Gastrocnemius medialis (tissue), 4 donors: ENCODE measurements at regions not wholly inside any gene's neighbourhood (a gene's known extent, or its start where the extent isn't known, plus 50 kb on each side); places are given as distances from the start of the nearest gene placed in this dataset.

ENCODE experiments used
- ATAC-seq, 2 donors: fragments of 150-250 bp; one replicate each; pipeline ENCODE4 v1.9.1; 2016
- DNase-seq, 2 donors: peaks; one replicate each; pipeline ENCODE4 v3.0.0-alpha.2; 2019
- H3K27ac ChIP-seq, 4 donors: fragments of 200-600 bp; sonication (generic); 1 replicate in 1 of 4; 2 replicates in 3 of 4; pipeline ENCODE4 v1.5.1; 2016 to 2018; ENCODE audit warnings: mild to moderate bottlenecking in 2 of 4, moderate library complexity in 1 of 4
- H3K27me3 ChIP-seq, 3 donors: fragments of 200-600 bp; sonication (generic) in 2 of 3; 1 replicate in 1 of 3; 2 replicates in 2 of 3; pipeline versions ENCODE4 v1.5.1 to v1.6.0; 2016 to 2019; ENCODE audit warnings: mild to moderate bottlenecking in 1 of 3, moderate library complexity in 1 of 3
- H3K36me3 ChIP-seq, 2 donors: fragments of 200-600 bp; sonication (generic) in 1 of 2; one replicate each; pipeline ENCODE4 v1.5.1; 2017 to 2018
- H3K4me1 ChIP-seq, 2 donors: fragments of 200-600 bp; sonication (generic) in 1 of 2; one replicate each; pipeline ENCODE4 v1.5.1; 2016 to 2017; ENCODE audit warnings: mild to moderate bottlenecking in 2 of 2
- H3K4me3 ChIP-seq, 4 donors: fragments of 200-600 bp; sonication (generic) in 3 of 4; 1 replicate in 1 of 4; 2 replicates in 3 of 4; pipeline ENCODE4 v1.5.1; 2016 to 2019; ENCODE audit warnings: mild to moderate bottlenecking in 2 of 4
- H3K9me3 ChIP-seq, 3 donors: fragments of 200-600 bp; sonication (generic) in 2 of 3; 1 replicate in 1 of 3; 2 replicates in 2 of 3; pipeline ENCODE4 v1.5.1; 2016 to 2019
- POLR2A ChIP-seq, 2 donors: fragments of 450-650 bp; IDR thresholded peaks; one replicate each; pipeline ENCODE4 v1.6.1; 2017; ENCODE audit warnings: antibody characterized with exemption in 2 of 2, mild to moderate bottlenecking in 2 of 2, moderate library complexity in 2 of 2
- in situ Hi-C, 4 donors: fragments of 200-750 bp; cut with MboI; loops; one replicate each; pipeline versions ENCODE4 v1.15.0 to v1.8.0; 2017; ENCODE audit warnings: low sequenced_read_pairs in 4 of 4
- intact Hi-C: fragments of 100-400 bp; cut with DNase I; formaldehyde crosslinking; loops from one replicate; pipeline ENCODE4 v1.15.1; 2023; ENCODE audit warnings: low total_unique reads
- TF ChIP-seq, protein P1 (sequence below), 5 experiments: fragments of 450-650 bp in 3 of 5; fragments of 200-600 bp in 2 of 5; sonication (generic) in 2 of 5; IDR thresholded peaks in 4 of 5; conservative IDR thresholded peaks in 1 of 5; 1 replicate in 4 of 5; 2 replicates in 1 of 5; pipeline ENCODE4 v1.5.1; 2016 to 2019; ENCODE audit warnings: antibody characterized with exemption in 5 of 5, mild to moderate bottlenecking in 3 of 5, moderate library complexity in 3 of 5

DNA sequence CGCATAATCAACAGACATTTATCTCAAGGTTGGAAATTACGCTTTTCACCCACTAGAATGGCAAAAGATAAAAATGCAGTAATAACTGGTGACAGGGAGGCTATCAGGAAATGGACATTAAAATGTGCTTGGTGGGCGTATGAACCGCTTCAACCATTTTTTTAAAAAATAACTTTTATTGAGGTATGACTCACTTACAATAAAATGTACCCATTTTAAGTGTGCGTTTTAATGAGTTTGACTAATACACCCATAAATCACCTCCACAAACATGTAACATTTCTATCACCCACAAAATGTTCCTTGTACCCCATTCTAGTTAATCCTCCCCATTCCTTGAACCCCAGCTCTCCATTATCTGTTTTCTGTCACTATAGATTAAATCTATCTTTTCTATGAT is 96.8 kb downstream of the IYD start:
- Histone ChIP-seq H3K27ac (no peak overlapping the region), H3K4me3 (no peak overlapping the region), H3K4me1 (no peaks in the 10 kb centered on the region), H3K36me3 (no peaks in the 10 kb centered on the region), H3K27me3 (no peaks in the 10 kb centered on the region), H3K9me3 (no peaks in the 10 kb centered on the region)
- DNase-seq = no peak
- no peak for ATAC-seq
- no peak for TF ChIP-seq POLR2A (IDR thresholded peaks at IDR 0.05)
- TF ChIP-seq, protein P1, sequence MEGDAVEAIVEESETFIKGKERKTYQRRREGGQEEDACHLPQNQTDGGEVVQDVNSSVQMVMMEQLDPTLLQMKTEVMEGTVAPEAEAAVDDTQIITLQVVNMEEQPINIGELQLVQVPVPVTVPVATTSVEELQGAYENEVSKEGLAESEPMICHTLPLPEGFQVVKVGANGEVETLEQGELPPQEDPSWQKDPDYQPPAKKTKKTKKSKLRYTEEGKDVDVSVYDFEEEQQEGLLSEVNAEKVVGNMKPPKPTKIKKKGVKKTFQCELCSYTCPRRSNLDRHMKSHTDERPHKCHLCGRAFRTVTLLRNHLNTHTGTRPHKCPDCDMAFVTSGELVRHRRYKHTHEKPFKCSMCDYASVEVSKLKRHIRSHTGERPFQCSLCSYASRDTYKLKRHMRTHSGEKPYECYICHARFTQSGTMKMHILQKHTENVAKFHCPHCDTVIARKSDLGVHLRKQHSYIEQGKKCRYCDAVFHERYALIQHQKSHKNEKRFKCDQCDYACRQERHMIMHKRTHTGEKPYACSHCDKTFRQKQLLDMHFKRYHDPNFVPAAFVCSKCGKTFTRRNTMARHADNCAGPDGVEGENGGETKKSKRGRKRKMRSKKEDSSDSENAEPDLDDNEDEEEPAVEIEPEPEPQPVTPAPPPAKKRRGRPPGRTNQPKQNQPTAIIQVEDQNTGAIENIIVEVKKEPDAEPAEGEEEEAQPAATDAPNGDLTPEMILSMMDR (IDR thresholded peaks at IDR 0.05 in 4 of 5, conservative IDR thresholded peaks at IDR 0.05 in 1 of 5) = no peak
- in situ Hi-C loops = no loop called here
- intact Hi-C loops = no loop called here

DNA sequence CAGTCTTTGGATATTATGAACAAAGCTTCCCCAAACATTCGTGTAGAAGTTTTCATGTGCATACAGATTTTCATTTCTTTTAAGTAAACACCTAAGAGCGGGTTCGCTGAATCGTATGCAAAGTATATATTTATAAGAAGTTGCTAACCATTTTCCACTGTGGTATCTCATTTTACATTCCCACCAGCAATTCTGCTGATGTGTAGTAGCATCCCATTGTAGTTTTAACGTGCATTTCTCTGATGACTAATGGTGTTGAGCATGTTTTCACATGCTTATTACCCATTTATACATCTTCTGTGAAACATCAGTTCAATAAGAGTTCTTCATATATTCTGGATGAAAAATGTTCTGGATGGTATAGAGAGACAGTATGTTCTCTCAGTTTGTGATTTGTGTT is 97.4 kb downstream of the IYD start:
- no peak for ATAC-seq
- in situ Hi-C loops (no loop called here), intact Hi-C loops (no loop called here)
- H3K27ac ChIP-seq = no peak overlapping the region
- H3K4me3 ChIP-seq = no peak overlapping the region
- no peak for DNase-seq
- no peaks in the 10 kb centered on the region for H3K27me3 ChIP-seq
- no peaks in the 10 kb centered on the region for H3K4me1 ChIP-seq
- H3K36me3 ChIP-seq = no peaks in the 10 kb centered on the region
- TF ChIP-seq, protein P1 (IDR thresholded peaks at IDR 0.05 in 4 of 5, conservative IDR thresholded peaks at IDR 0.05 in 1 of 5) = no peak
- no peak for TF ChIP-seq POLR2A (IDR thresholded peaks at IDR 0.05)
- no peaks in the 10 kb centered on the region for H3K9me3 ChIP-seq

DNA sequence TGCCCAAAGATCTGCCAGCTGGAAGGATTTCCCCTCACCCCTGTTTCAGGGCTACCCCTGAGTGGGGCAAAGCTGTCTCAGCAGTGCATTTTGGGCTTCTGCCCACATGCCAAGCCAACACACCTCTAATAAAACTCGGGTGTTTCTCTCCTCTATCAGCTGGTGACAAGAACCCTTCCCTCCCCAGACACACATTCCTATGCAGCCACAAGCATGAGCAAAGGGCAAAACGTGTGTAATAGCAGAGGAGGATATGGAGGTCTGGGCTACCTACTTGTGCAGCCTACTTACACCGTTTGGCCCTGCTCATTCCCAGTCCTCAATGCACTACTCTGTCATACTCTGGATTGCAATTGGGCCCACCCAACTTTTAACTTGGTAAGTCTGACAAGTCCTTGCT is 101.3 kb downstream of the IYD start:
- no peaks in the 10 kb centered on the region for H3K9me3 ChIP-seq
- TF ChIP-seq, protein P1 (IDR thresholded peaks at IDR 0.05 in 4 of 5, conservative IDR thresholded peaks at IDR 0.05 in 1 of 5) = no peak
- no peak for TF ChIP-seq POLR2A (IDR thresholded peaks at IDR 0.05)
- no peaks in the 10 kb centered on the region for H3K27me3 ChIP-seq
- no peak for DNase-seq
- H3K4me3 ChIP-seq = no peak overlapping the region
- H3K36me3 ChIP-seq = no peaks in the 10 kb centered on the region
- intact Hi-C loops = no loop called here
- no peak overlapping the region for H3K27ac ChIP-seq
- in situ Hi-C loops = no loop called here
- no peaks in the 10 kb centered on the region for H3K4me1 ChIP-seq
- no peak for ATAC-seq

DNA sequence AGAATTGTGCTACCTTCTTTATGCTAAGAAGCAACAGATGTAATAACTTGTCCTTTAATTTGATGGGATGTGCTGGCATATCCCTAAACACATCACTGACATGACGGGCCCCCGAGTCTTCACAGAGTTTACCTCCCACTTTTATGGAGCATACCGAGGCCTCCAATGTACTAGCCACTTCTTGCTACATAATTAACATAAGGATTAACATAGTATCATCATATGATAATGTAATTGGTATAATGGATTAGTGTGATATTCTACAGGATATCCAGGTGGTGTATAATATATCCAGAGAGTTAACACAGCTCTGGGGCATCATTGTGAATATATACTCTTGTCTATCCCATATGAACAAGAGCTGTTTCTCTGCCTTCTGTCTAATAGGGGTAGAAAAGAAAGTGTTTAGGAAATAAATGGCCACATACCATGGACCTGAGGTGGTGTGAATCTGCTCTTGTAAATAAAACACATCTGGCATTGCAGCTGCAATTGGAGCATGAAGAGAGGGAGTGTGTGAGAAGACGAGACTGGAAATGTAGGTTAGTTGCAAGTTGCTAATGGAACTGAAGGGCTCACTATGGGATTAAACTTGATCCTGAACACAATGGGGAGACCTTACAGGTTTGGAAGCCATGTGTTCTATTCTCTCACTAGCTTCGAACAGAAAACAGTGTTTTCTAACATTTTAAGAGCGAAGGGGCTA is 102.3 kb downstream of the IYD start:
- Histone ChIP-seq H3K4me1 (no peaks in the 10 kb centered on the region), H3K27me3 (no peaks in the 10 kb centered on the region), H3K36me3 (no peaks in the 10 kb centered on the region), H3K4me3 (no peak overlapping the region), H3K27ac (no peak overlapping the region), H3K9me3 (no peaks in the 10 kb centered on the region)
- ATAC-seq = no peak
- DNase-seq = no peak
- TF ChIP-seq POLR2A (IDR thresholded peaks at IDR 0.05) = no peak
- TF ChIP-seq, protein P1 (IDR thresholded peaks at IDR 0.05 in 4 of 5, conservative IDR thresholded peaks at IDR 0.05 in 1 of 5) = no peak
- intact Hi-C loops (no loop called here), in situ Hi-C loops (no loop called here)
